HG03571 (cell line): ENCODE measurements at regions not wholly inside any gene's neighbourhood (a gene's known extent, or its start where the extent isn't known, plus 50 kb on each side); places are given as distances from the start of the nearest gene placed in this dataset.

Source experiments
- ATAC-seq: cut with Tn5 transposase; IDR thresholded peaks from one replicate; pipeline ENCODE4 v1.9.1; 2021; ENCODE audit not compliant: unreplicated experiment

- no peak for ATAC-seq
These were observed 279.5 kb upstream of the SPRED2 start for GRCh38 chr2:65711863-65712262.

- ATAC-seq = no peak
These were observed 278.4 kb upstream of the SPRED2 start for GRCh38 chr2:65710779-65711295.

- ATAC-seq = no peak
These were observed 278.0 kb upstream of the SPRED2 start for GRCh38 chr2:65710356-65710755.

GRCh38 chr2:65708086-65708485 is 275.7 kb upstream of the SPRED2 start:
- ATAC-seq = no peak

DNA sequence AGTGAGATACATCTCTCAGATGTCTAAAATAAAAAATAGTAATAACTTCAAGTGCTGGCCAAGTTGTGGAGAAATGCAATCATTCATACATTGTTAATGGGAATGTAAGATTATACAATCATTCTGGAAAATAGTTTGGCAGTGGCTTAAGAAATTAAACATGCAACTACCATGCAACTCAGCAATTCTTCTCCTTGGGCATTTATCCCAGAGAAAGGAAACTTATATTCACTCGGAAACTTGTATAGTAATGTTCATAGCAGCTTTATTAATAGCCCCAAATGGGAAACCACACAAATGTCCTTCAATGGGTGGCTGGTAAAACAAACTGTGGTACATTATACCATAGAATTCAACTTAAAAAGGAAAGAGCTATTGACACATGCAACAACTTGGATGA is 274.0 kb upstream of the SPRED2 start:
- no peak for ATAC-seq

- no peak for ATAC-seq
These were observed 268.8 kb upstream of the SPRED2 start for GRCh38 chr2:65701191-65701590.

DNA sequence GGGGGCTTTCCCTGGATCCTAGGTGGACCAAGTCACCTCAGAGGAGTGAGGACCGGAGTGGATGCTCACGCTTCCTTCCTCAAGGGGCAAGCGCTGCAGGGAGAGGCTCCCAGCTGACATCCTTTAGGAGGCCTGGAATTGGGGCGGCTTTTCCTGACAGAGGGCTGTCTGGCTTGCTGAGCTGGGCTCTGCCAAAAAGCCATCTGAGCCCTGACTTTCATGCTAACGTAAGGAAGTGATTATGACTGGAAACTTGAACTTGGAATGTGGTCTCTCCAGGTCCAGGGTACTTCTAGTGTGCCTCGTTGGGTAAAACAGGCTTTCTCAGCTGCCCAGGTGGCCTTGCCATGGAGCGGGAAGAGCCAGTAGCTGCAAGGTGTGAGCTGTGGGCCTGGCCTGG is 268.3 kb upstream of the SPRED2 start:
- ATAC-seq = no peak

GRCh38 chr2:65700004-65700651 is 267.7 kb upstream of the SPRED2 start:
- no peak for ATAC-seq

GRCh38 chr2:65691816-65692215 is 259.4 kb upstream of the SPRED2 start:
- no peak for ATAC-seq

GRCh38 chr2:65688141-65688886 is 255.9 kb upstream of the SPRED2 start:
- no peak for ATAC-seq

DNA sequence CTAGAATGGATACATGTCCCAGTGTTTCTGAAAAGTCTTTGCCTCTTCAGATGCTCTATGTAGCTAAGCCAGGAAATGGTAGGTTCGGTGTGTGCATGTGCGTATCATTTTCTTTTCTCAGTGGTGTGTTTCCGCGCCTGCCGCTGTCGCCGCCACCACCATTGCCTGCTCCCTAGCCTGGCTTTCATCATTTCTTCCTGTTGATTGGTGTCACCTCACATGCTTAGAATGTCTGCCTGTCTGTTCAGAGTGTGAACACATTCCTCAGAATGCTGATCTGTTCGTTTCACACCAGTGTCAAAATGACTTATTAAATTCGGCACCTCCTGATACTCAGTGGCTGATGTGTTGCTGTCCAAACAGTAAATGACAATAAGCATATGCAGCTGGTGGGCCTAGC is 255.2 kb upstream of the SPRED2 start:
- ATAC-seq = no peak

GRCh38 chr2:65686928-65687521 is 254.6 kb upstream of the SPRED2 start:
- no peak for ATAC-seq

DNA sequence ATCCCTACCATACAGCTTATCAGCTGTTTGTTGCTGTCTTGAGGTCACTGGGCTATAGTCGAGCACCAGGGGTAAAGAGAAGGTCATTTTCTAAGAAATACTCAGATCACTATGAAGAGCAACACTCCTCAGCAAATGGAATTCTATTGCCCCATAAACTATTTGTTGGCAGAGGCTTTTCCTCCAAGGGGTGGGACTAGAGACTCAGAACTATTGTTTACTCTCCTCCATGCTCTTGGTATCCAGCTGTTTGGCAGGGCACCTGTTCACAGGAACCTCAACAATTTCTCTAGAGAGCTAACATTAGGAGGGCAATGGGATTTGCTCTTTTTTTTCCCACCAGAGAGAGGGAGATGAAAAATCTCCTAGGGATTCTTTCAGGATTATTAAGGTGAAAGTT is 249.1 kb upstream of the SPRED2 start:
- no peak for ATAC-seq

GRCh38 chr2:65678779-65679391 is 246.5 kb upstream of the SPRED2 start:
- no peak for ATAC-seq

DNA sequence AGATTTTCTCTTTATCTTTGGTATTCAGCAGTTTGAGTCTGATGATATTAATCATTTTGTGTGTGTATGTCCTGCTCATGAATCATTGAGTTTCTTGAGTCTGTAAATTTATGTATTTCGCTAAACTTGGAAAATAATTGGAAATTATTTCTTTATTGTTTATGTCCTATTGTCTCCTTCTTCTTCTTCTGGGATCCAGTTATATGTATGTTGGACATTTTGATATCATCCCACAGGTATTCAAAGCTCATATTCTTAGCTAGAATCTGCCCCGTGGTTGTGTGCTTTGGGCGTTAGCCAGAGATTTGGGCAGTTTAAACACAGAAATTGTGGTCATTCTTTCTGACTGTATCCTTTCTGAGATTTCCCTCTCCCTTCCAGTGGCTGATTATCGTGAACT is 243.0 kb upstream of the SPRED2 start:
- no peak for ATAC-seq

- ATAC-seq = no peak
These were observed 239.4 kb upstream of the SPRED2 start for GRCh38 chr2:65671670-65672242.

DNA sequence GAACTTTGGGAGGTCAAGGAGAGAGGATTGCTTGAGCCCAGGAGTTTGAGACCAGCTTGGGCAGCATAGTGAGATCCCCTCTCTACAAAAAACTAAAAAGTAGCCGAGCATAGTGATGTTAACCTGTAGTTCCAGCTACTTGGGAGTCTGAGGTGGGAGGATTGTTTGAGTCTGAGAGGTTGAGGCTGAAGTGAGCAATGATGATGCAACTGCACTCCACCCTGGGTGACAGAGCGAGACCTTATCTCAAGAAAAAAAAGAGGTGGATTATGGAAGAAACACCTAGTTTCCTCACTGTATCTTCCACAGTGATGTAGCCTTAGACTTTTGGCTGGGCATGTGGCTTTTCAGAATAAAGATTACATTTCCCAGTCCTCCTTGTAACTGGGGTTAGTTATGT is 237.2 kb upstream of the SPRED2 start:
- no peak for ATAC-seq

- ATAC-seq = no peak
These were observed 236.3 kb upstream of the SPRED2 start for GRCh38 chr2:65668744-65669143.

GRCh38 chr2:65666156-65666725 is 233.8 kb upstream of the SPRED2 start:
- ATAC-seq = peak; percentile 100

GRCh38 chr2:65664931-65665330 is 232.5 kb upstream of the SPRED2 start:
- no peak for ATAC-seq

- no peak for ATAC-seq
These were observed 231.5 kb upstream of the SPRED2 start for GRCh38 chr2:65663831-65664407.
